Neural cell (in vitro differentiated cells): ENCODE measurements at regions not wholly inside any gene's neighbourhood (a gene's known extent, or its start where the extent isn't known, plus 50 kb on each side); places are given as distances from the start of the nearest gene placed in this dataset.
A peak's percentile ranks its signal among the peaks of the same experiment; 100 is the strongest.

Experiments used
- CTCF ChIP-seq: fragments of 450-650 bp; IDR thresholded peaks from 2 replicates; pipeline ENCODE4 v1.5.1; 2014; ENCODE audit warnings: antibody characterized with exemption, mild to moderate bottlenecking, moderate library complexity; ENCODE audit not compliant: poor library complexity, severe bottlenecking
- EP300 ChIP-seq: fragments of 450-650 bp; conservative IDR thresholded peaks from 2 replicates; pipeline ENCODE4 v1.6.1; 2014; ENCODE audit warnings: antibody characterized with exemption, mild to moderate bottlenecking, moderate library complexity; ENCODE audit not compliant: poor library complexity, severe bottlenecking
- EZH2 ChIP-seq: fragments of 200-600, 300-800 bp; shearing (Covaris generic), sonication (generic); IDR thresholded peaks from 2 replicates; pipeline ENCODE4 v1.6.1; 2014; ENCODE audit warnings: antibody characterized with exemption, low read length, borderline replicate concordance, mild to moderate bottlenecking; ENCODE audit not compliant: insufficient read depth, poor library complexity, severe bottlenecking
- MXI1 ChIP-seq: fragments of 450-650 bp; conservative IDR thresholded peaks from 2 replicates; pipeline ENCODE4 v1.6.1; 2014; ENCODE audit warnings: antibody characterized with exemption, mild to moderate bottlenecking; ENCODE audit not compliant: poor library complexity, severe bottlenecking
- POLR2AphosphoS5 ChIP-seq: IDR thresholded peaks from 2 replicates; pipeline ENCODE4 v1.6.1; 2012
- RAD21 ChIP-seq: fragments of 450-650 bp; conservative IDR thresholded peaks from 2 replicates; pipeline ENCODE4 v1.6.1; 2014; ENCODE audit warnings: antibody characterized with exemption, mild to moderate bottlenecking, moderate library complexity
- TAF1 ChIP-seq: IDR thresholded peaks from 2 replicates; pipeline ENCODE4 v1.6.1; 2012; ENCODE audit warnings: low read depth

GRCh38 chr4:156084373-156084772 is 130.7 kb upstream of the CTSO start:
- TF ChIP-seq RAD21 (no peak), CTCF (no peak), POLR2AphosphoS5 (peak; percentile 52), EP300 (peak; percentile 86), EZH2 (no peak), MXI1 (peak; percentile 37), TAF1 (no peak)
